Ishikawa (cell line): ENCODE measurements at regions not wholly inside any gene's neighbourhood (a gene's known extent, or its start where the extent isn't known, plus 50 kb on each side); places are given as distances from the start of the nearest gene placed in this dataset.

Experiments
- CREB1 ChIP-seq: IDR thresholded peaks from 2 replicates; pipeline ENCODE4 v1.6.1; 2012; ENCODE audit warnings: low read depth
- EGR1 ChIP-seq: IDR thresholded peaks from 2 replicates; pipeline ENCODE4 v1.6.1; 2012
- EP300 ChIP-seq: IDR thresholded peaks from 2 replicates; pipeline ENCODE4 v1.6.1; 2012; ENCODE audit warnings: borderline replicate concordance
- FOXM1 ChIP-seq: IDR thresholded peaks from 2 replicates; pipeline ENCODE4 v1.6.1; 2012; ENCODE audit warnings: low read depth, borderline replicate concordance
- NFIC ChIP-seq: IDR thresholded peaks from 2 replicates; pipeline ENCODE4 v1.6.1; 2012
- RAD21 ChIP-seq: IDR thresholded peaks from 2 replicates; pipeline ENCODE4 v1.6.1; 2012; ENCODE audit warnings: low read depth
- TAF1 ChIP-seq: IDR thresholded peaks from 2 replicates; pipeline ENCODE4 v1.6.1; 2012; ENCODE audit warnings: low read depth, mild to moderate bottlenecking
- TCF12 ChIP-seq: IDR thresholded peaks from 2 replicates; pipeline ENCODE4 v1.6.1; 2012; ENCODE audit warnings: low read depth
- TEAD4 ChIP-seq: IDR thresholded peaks from 2 replicates; pipeline ENCODE4 v1.6.1; 2012
- YY1 ChIP-seq: IDR thresholded peaks from 2 replicates; pipeline ENCODE4 v1.6.1; 2012; ENCODE audit warnings: low read depth
- ZBTB7A ChIP-seq: IDR thresholded peaks from 2 replicates; pipeline ENCODE4 v1.6.1; 2012; ENCODE audit warnings: low read depth
- TF ChIP-seq, protein P1 (sequence below): IDR thresholded peaks from 2 replicates; pipeline ENCODE4 v1.6.1; 2012
- TF ChIP-seq, protein P2 (sequence below): IDR thresholded peaks from 2 replicates; pipeline ENCODE4 v1.6.1; 2012; ENCODE audit warnings: low read depth, mild to moderate bottlenecking
- TF ChIP-seq, protein P3 (sequence below): IDR thresholded peaks from 2 replicates; pipeline ENCODE4 v1.6.1; 2012

DNA sequence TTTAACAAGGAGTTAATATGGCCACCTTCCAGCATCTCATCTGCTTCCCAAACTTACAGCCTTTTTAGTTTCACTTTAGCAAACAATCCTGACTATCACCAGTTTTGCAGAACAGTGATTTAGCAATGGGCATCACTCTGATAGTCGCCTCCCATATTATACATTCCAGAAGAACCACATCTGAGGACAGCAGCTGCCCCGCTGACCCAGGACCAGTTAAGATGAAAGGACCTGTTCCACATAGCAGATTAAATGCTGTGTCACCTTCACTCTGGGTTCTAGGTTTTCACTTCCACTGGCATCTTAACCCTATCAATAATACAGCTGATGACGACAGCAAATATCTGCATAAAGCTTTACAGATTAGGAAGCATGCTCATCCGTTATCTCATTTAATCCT lies 99.8 kb downstream of the TRIM69 start:
- TF ChIP-seq YY1 (no peak), TCF12 (no peak), TAF1 (no peak), RAD21 (no peak), EP300 (no peak), TEAD4 (no peak), FOXM1 (no peak), EGR1 (no peak), CREB1 (no peak), NFIC (no peak), ZBTB7A (no peak)
- TF ChIP-seq, protein P1, sequence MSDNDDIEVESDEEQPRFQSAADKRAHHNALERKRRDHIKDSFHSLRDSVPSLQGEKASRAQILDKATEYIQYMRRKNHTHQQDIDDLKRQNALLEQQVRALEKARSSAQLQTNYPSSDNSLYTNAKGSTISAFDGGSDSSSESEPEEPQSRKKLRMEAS, result no peak
- TF ChIP-seq, protein P2, sequence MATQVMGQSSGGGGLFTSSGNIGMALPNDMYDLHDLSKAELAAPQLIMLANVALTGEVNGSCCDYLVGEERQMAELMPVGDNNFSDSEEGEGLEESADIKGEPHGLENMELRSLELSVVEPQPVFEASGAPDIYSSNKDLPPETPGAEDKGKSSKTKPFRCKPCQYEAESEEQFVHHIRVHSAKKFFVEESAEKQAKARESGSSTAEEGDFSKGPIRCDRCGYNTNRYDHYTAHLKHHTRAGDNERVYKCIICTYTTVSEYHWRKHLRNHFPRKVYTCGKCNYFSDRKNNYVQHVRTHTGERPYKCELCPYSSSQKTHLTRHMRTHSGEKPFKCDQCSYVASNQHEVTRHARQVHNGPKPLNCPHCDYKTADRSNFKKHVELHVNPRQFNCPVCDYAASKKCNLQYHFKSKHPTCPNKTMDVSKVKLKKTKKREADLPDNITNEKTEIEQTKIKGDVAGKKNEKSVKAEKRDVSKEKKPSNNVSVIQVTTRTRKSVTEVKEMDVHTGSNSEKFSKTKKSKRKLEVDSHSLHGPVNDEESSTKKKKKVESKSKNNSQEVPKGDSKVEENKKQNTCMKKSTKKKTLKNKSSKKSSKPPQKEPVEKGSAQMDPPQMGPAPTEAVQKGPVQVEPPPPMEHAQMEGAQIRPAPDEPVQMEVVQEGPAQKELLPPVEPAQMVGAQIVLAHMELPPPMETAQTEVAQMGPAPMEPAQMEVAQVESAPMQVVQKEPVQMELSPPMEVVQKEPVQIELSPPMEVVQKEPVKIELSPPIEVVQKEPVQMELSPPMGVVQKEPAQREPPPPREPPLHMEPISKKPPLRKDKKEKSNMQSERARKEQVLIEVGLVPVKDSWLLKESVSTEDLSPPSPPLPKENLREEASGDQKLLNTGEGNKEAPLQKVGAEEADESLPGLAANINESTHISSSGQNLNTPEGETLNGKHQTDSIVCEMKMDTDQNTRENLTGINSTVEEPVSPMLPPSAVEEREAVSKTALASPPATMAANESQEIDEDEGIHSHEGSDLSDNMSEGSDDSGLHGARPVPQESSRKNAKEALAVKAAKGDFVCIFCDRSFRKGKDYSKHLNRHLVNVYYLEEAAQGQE, result no peak
- TF ChIP-seq, protein P3, sequence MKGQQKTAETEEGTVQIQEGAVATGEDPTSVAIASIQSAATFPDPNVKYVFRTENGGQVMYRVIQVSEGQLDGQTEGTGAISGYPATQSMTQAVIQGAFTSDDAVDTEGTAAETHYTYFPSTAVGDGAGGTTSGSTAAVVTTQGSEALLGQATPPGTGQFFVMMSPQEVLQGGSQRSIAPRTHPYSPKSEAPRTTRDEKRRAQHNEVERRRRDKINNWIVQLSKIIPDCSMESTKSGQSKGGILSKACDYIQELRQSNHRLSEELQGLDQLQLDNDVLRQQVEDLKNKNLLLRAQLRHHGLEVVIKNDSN, result no peak
